Caco-2 (cell line): ENCODE measurements at regions not wholly inside any gene's neighbourhood (a gene's known extent, or its start where the extent isn't known, plus 50 kb on each side); places are given as distances from the start of the nearest gene placed in this dataset.

Source experiments
- BruUV-seq: library from RNA; stranded (reverse); fragments of 400-500 nt; replicated peaks from 2 replicates; lab custom pipeline; 2021; lab: Mats Ljungman, UMichigan
- CTCF ChIA-PET: fragments of 300-600 bp; sonication (Branson Sonifier 250); formaldehyde crosslinking; loops from one replicate; lab custom pipeline; 2022; ENCODE audit warnings: antibody characterized with exemption; lab: Charles Lee
- POLR2A ChIA-PET: fragments of 300-600 bp; sonication (Branson Sonifier 250); formaldehyde crosslinking; loops from one replicate; lab custom pipeline; 2022; ENCODE audit warnings: antibody characterized with exemption; lab: Charles Lee
- DNase-seq, 2 experiments: peaks; one replicate each; pipeline versions ENCODE4 v3.0.0 to v3.0.0-alpha.2; 2020 to 2022
- H3K27me3 ChIP-seq: replicated peaks from 2 replicates; pipeline ENCODE4 v1.6.0; 2011; ENCODE audit warnings: low read length; ENCODE audit not compliant: control insufficient read depth, insufficient read depth
- H3K36me3 ChIP-seq: 2 replicates; pipeline ENCODE4 v1.5.1; 2011; ENCODE audit warnings: low read length; ENCODE audit not compliant: control insufficient read depth, insufficient read depth
- H3K4me1 ChIP-seq: fragments of 250-450 bp; sonication (Bioruptor Pico); 2 replicates; pipeline ENCODE4 v1.5.1; 2020; ENCODE audit warnings: mild to moderate bottlenecking
- H3K4me3 ChIP-seq: 2 replicates; pipeline ENCODE4 v1.5.1; 2011; ENCODE audit warnings: low read depth, mild to moderate bottlenecking, control low read depth, low read length
- H3K9me3 ChIP-seq: fragments of 250-450 bp; sonication (Bioruptor Pico); 2 replicates; pipeline ENCODE4 v1.5.1; 2020; ENCODE audit warnings: mild to moderate bottlenecking, moderate library complexity
- H3K27ac Mint-ChIP-seq: one replicate; pipeline ENCODE4 v1.8.0; 2022; ENCODE audit warnings: mixed read lengths; ENCODE audit not compliant: unreplicated experiment
- H3K27me3 Mint-ChIP-seq: one replicate; pipeline ENCODE4 v1.8.0; 2022; ENCODE audit warnings: mixed read lengths; ENCODE audit not compliant: insufficient read depth, unreplicated experiment
- H3K36me3 Mint-ChIP-seq: one replicate; pipeline ENCODE4 v1.8.0; 2022; ENCODE audit warnings: mild to moderate bottlenecking, mixed read lengths; ENCODE audit not compliant: insufficient read depth, unreplicated experiment
- H3K4me1 Mint-ChIP-seq: one replicate; pipeline ENCODE4 v1.8.0; 2022; ENCODE audit warnings: low read depth, mixed read lengths; ENCODE audit not compliant: unreplicated experiment
- H3K4me3 Mint-ChIP-seq: one replicate; pipeline ENCODE4 v1.8.0; 2022; ENCODE audit warnings: mild to moderate bottlenecking, moderate library complexity, mixed read lengths; ENCODE audit not compliant: unreplicated experiment
- H3K9me3 Mint-ChIP-seq: one replicate; pipeline ENCODE4 v1.8.0; 2022; ENCODE audit warnings: mixed read lengths; ENCODE audit not compliant: unreplicated experiment
- intact Hi-C: fragments of 100-400 bp; cut with micrococcal nuclease; formaldehyde crosslinking; loops from one replicate; pipeline ENCODE4 v1.10.0; 2022; ENCODE audit not compliant: unreplicated experiment
- TF ChIP-seq, protein P1 (sequence below), 2 experiments: fragments of 200-600 bp in 1 of 2; IDR thresholded peaks; 1 replicate in 1 of 2; 2 replicates in 1 of 2; pipeline versions ENCODE4 v1.5.1 to v1.8.0; 2011 to 2022; ENCODE audit warnings: antibody characterized with exemption in 1 of 2, control low read depth in 1 of 2, inconsistent platforms in 1 of 2, low read depth in 1 of 2, low read length in 1 of 2, mild to moderate bottlenecking in 1 of 2, moderate library complexity in 1 of 2; ENCODE audit not compliant: insufficient read depth in 1 of 2, severe bottlenecking in 1 of 2, unreplicated experiment in 1 of 2

DNA sequence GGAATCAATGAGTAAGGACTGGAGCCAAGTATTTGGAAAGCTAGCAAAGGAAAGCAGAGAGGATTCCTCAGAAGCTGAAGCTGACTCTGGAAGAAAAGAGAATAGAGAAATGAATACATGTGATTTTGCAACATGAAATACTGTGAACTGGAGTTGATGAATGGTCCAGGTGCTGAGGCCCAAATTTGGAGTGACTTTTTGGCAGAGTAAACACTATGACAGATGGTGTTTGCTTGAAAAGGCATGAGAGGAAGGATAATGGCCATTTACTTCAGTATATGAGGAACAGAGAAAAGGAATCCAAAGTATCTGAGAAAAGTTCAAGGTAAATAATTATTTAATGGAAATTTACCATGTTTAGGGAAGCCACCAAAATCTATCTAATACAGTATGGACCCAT, 236.7 kb downstream of the SLITRK2 start:
- TF ChIP-seq, protein P1, sequence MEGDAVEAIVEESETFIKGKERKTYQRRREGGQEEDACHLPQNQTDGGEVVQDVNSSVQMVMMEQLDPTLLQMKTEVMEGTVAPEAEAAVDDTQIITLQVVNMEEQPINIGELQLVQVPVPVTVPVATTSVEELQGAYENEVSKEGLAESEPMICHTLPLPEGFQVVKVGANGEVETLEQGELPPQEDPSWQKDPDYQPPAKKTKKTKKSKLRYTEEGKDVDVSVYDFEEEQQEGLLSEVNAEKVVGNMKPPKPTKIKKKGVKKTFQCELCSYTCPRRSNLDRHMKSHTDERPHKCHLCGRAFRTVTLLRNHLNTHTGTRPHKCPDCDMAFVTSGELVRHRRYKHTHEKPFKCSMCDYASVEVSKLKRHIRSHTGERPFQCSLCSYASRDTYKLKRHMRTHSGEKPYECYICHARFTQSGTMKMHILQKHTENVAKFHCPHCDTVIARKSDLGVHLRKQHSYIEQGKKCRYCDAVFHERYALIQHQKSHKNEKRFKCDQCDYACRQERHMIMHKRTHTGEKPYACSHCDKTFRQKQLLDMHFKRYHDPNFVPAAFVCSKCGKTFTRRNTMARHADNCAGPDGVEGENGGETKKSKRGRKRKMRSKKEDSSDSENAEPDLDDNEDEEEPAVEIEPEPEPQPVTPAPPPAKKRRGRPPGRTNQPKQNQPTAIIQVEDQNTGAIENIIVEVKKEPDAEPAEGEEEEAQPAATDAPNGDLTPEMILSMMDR (IDR thresholded peaks at IDR 0.05; ENCODE audit: insufficient read depth in 1 of 2, low read depth in 1 of 2, low read length in 1 of 2, severe bottlenecking in 1 of 2, unreplicated experiment in 1 of 2) = no peak
- no peak overlapping the region for H3K4me3 Mint-ChIP-seq
- DNase-seq = no peak
- H3K9me3 ChIP-seq = no peaks in the 10 kb centered on the region
- H3K4me3 ChIP-seq = no peak overlapping the region
- no peak overlapping the region for H3K27ac Mint-ChIP-seq
- H3K27me3 Mint-ChIP-seq = no peaks in the 10 kb centered on the region
- no TSS peak for BruUV-seq
- no peaks in the 10 kb centered on the region for H3K9me3 Mint-ChIP-seq
- H3K27me3 ChIP-seq = no peaks in the 10 kb centered on the region
- POLR2A ChIA-PET = no interaction called here
- CTCF ChIA-PET = no interaction called here
- intact Hi-C loops = no loop called here
- H3K4me1 ChIP-seq = no peaks in the 10 kb centered on the region
- no peaks in the 10 kb centered on the region for H3K4me1 Mint-ChIP-seq
- no peaks in the 10 kb centered on the region for H3K36me3 Mint-ChIP-seq
- H3K36me3 ChIP-seq = no peaks in the 10 kb centered on the region

DNA sequence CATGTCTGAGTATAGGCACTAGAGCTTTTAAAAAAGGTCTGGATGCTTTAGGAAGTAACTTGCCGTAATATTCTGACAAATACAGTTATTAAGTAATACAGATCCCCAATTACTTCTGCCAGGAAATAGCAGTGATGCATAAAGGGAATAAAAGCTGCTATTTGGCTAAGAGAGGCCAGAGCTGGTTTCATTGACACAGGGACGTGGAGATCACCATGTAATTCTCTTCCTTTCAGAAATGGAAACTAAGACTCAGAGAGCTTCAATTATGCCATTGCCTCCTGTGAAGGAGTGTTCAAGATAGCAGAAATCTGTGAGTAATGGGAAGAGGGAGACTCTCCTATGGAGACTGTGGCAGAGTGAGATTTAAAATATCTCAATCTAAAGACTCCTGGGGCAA, 238.1 kb downstream of the SLITRK2 start:
- CTCF ChIA-PET = no interaction called here
- no TSS peak for BruUV-seq
- H3K4me3 ChIP-seq = no peak overlapping the region
- H3K27me3 ChIP-seq = no peaks in the 10 kb centered on the region
- no peaks in the 10 kb centered on the region for H3K36me3 ChIP-seq
- no peaks in the 10 kb centered on the region for H3K27me3 Mint-ChIP-seq
- intact Hi-C loops = no loop called here
- no peaks in the 10 kb centered on the region for H3K4me1 ChIP-seq
- DNase-seq = no peak
- POLR2A ChIA-PET = no interaction called here
- peaks cover 6% of the 10 kb centered on the region for H3K36me3 Mint-ChIP-seq
- TF ChIP-seq, protein P1 (IDR thresholded peaks at IDR 0.05; ENCODE audit: insufficient read depth in 1 of 2, low read depth in 1 of 2, low read length in 1 of 2, severe bottlenecking in 1 of 2, unreplicated experiment in 1 of 2) = no peak
- no peak overlapping the region for H3K4me3 Mint-ChIP-seq
- H3K4me1 Mint-ChIP-seq = no peaks in the 10 kb centered on the region
- no peaks in the 10 kb centered on the region for H3K9me3 ChIP-seq
- H3K27ac Mint-ChIP-seq = no peak overlapping the region
- H3K9me3 Mint-ChIP-seq = no peaks in the 10 kb centered on the region

DNA sequence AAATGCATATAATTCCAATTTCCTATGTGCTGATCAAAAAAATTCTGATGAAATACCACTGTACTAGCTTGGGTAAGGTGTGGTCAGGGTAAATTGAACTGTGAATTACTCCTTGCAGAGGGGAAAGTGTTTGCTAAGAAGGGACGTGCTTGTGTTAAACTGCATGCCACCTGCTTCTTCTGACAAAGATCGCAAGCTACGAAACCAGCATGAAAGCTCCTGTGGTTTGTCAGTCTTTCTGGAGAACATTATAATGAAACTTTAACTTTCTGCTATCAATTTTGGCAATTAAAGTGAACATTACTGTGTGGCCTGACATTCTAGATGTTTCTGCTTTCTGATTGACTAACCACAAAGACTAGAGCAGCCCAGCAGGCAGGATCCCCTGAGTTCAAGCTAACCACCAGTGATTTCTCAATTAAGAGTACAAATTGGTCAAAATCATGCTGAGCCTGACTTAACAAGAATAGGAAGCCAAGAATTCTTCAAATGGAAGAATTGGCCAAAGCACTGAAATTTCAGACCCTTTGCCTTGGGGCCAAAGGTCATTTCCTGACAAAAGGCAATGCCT, 239.0 kb downstream of the SLITRK2 start:
- H3K9me3 Mint-ChIP-seq = no peaks in the 10 kb centered on the region
- no peaks in the 10 kb centered on the region for H3K36me3 ChIP-seq
- no peak for DNase-seq
- H3K36me3 Mint-ChIP-seq = peaks cover 6% of the 10 kb centered on the region
- H3K27ac Mint-ChIP-seq = no peak overlapping the region
- intact Hi-C loops = no loop called here
- H3K4me1 ChIP-seq = no peaks in the 10 kb centered on the region
- TF ChIP-seq, protein P1 (IDR thresholded peaks at IDR 0.05; ENCODE audit: insufficient read depth in 1 of 2, low read depth in 1 of 2, low read length in 1 of 2, severe bottlenecking in 1 of 2, unreplicated experiment in 1 of 2) = no peak
- no peaks in the 10 kb centered on the region for H3K27me3 ChIP-seq
- H3K9me3 ChIP-seq = no peaks in the 10 kb centered on the region
- H3K4me3 ChIP-seq = no peak overlapping the region
- H3K27me3 Mint-ChIP-seq = no peaks in the 10 kb centered on the region
- BruUV-seq = no TSS peak
- ChIA-PET CTCF (no interaction called here), POLR2A (no interaction called here)
- H3K4me1 Mint-ChIP-seq = no peaks in the 10 kb centered on the region
- H3K4me3 Mint-ChIP-seq = no peak overlapping the region
